WTC11 (cell line): ENCODE measurements at regions not wholly inside any gene's neighbourhood (a gene's known extent, or its start where the extent isn't known, plus 50 kb on each side); places are given as distances from the start of the nearest gene placed in this dataset.
A peak's percentile ranks its signal among the peaks of the same experiment; 100 is the strongest.

ENCODE experiments used
- ATAC-seq: fragments of 200-7000 bp; cut with Tn5 transposase; 2 replicates; pipeline ENCODE4 v1.10.0; 2021; ENCODE audit warnings: mild to moderate bottlenecking, moderate library complexity
- CTCF ChIA-PET: fragments of 300-600 bp; sonication (Branson Sonifier 250); formaldehyde crosslinking; loops from one replicate; lab custom pipeline; 2021; ENCODE audit warnings: antibody characterized with exemption; lab: Charles Lee
- POLR2A ChIA-PET: fragments of 350-600 bp; sonication (Branson Sonifier 250); formaldehyde crosslinking; loops from one replicate; lab custom pipeline; 2021; ENCODE audit warnings: antibody characterized with exemption; lab: Charles Lee
- DNase-seq: peaks from one replicate; pipeline ENCODE4 v3.0.0; 2021; ENCODE audit warnings: low spot score
- H3K27ac Mint-ChIP-seq: 2 replicates; pipeline ENCODE4 v1.8.0; 2021; ENCODE audit warnings: mixed read lengths
- H3K27me3 Mint-ChIP-seq: 2 replicates; pipeline ENCODE4 v1.8.0; 2021; ENCODE audit warnings: low read depth, mild to moderate bottlenecking, moderate library complexity, mixed read lengths
- H3K36me3 Mint-ChIP-seq: 2 replicates; pipeline ENCODE4 v1.8.0; 2021; ENCODE audit warnings: mixed read lengths
- H3K4me1 Mint-ChIP-seq: 2 replicates; pipeline ENCODE4 v1.8.0; 2022; ENCODE audit warnings: mixed read lengths
- H3K4me3 Mint-ChIP-seq: 2 replicates; pipeline ENCODE4 v1.8.0; 2021; ENCODE audit warnings: mild to moderate bottlenecking, moderate library complexity, mixed read lengths
- H3K9me3 Mint-ChIP-seq: 2 replicates; pipeline ENCODE4 v1.8.0; 2021; ENCODE audit warnings: mixed read lengths
- ATF2 ChIP-seq: sonication (generic); formaldehyde crosslinking; IDR thresholded peaks from 2 replicates; pipeline ENCODE4 v1.8.1; 2022; ENCODE audit warnings: low read depth, missing genetic modification reagents, borderline replicate concordance
- ATF3 ChIP-seq: sonication (generic); formaldehyde crosslinking; conservative IDR thresholded peaks from 2 replicates; pipeline ENCODE4 v1.8.1; 2022; ENCODE audit warnings: mild to moderate bottlenecking, missing genetic modification reagents
- CBFB ChIP-seq: sonication (generic); formaldehyde crosslinking; IDR thresholded peaks from 2 replicates; pipeline ENCODE4 v1.8.1; 2022; ENCODE audit warnings: mild to moderate bottlenecking, low read depth, missing genetic modification reagents
- EMX1 ChIP-seq: fragments of 250-450 bp; sonication (Bioruptor Pico); IDR thresholded peaks from 2 replicates; pipeline ENCODE4 v1.8.0; 2021; ENCODE audit warnings: mild to moderate bottlenecking
- FOXJ3 ChIP-seq: sonication (generic); formaldehyde crosslinking; IDR thresholded peaks from 2 replicates; pipeline ENCODE4 v1.9.0; 2021; ENCODE audit warnings: missing genetic modification reagents, mild to moderate bottlenecking, borderline replicate concordance
- FOXP1 ChIP-seq: sonication (generic); formaldehyde crosslinking; IDR thresholded peaks from 2 replicates; pipeline ENCODE4 v1.8.0; 2022; ENCODE audit warnings: missing genetic modification reagents, mild to moderate bottlenecking, moderate library complexity, borderline replicate concordance
- HMGA2 ChIP-seq: fragments of 250-450 bp; sonication (Bioruptor Pico); IDR thresholded peaks from 2 replicates; pipeline ENCODE4 v1.4.0; 2021; ENCODE audit warnings: mild to moderate bottlenecking, moderate library complexity
- NFATC4 ChIP-seq: fragments of 250-450 bp; sonication (Bioruptor Pico); IDR thresholded peaks from 2 replicates; pipeline ENCODE4 v1.9.0; 2021; ENCODE audit warnings: mild to moderate bottlenecking
- NR2C2 ChIP-seq: sonication (generic); formaldehyde crosslinking; IDR thresholded peaks from 2 replicates; pipeline ENCODE4 v1.8.0; 2022; ENCODE audit warnings: mild to moderate bottlenecking, missing genetic modification reagents
- RORB ChIP-seq: fragments of 250-450 bp; sonication (Bioruptor Pico); IDR thresholded peaks from 2 replicates; pipeline ENCODE4 v1.9.0; 2021; ENCODE audit warnings: mild to moderate bottlenecking
- SMAD4 ChIP-seq: sonication (generic); formaldehyde crosslinking; IDR thresholded peaks from 2 replicates; pipeline ENCODE4 v1.8.0; 2022; ENCODE audit warnings: mild to moderate bottlenecking, missing genetic modification reagents
- SOX15 ChIP-seq: fragments of 250-450 bp; sonication (Bioruptor Pico); IDR thresholded peaks from 2 replicates; pipeline ENCODE4 v1.9.0; 2021; ENCODE audit warnings: mild to moderate bottlenecking
- TEAD1 ChIP-seq: sonication (generic); formaldehyde crosslinking; IDR thresholded peaks from 2 replicates; pipeline ENCODE4 v1.8.0; 2022; ENCODE audit warnings: mild to moderate bottlenecking, missing genetic modification reagents
- TEAD4 ChIP-seq: sonication (generic); formaldehyde crosslinking; IDR thresholded peaks from 2 replicates; pipeline ENCODE4 v1.8.0; 2022; ENCODE audit warnings: mild to moderate bottlenecking, missing genetic modification reagents
- ZBTB21 ChIP-seq: sonication (generic); formaldehyde crosslinking; IDR thresholded peaks from 2 replicates; pipeline ENCODE4 v1.8.1; 2023; ENCODE audit warnings: mild to moderate bottlenecking, missing genetic modification reagents, borderline replicate concordance
- ZNF121 ChIP-seq: sonication (generic); formaldehyde crosslinking; IDR thresholded peaks from 2 replicates; pipeline ENCODE4 v1.8.0; 2023; ENCODE audit warnings: missing genetic modification reagents
- ZNF317 ChIP-seq: sonication (generic); formaldehyde crosslinking; IDR thresholded peaks from 2 replicates; pipeline ENCODE4 v1.8.1; 2023; ENCODE audit warnings: low read depth, mild to moderate bottlenecking, moderate library complexity, missing genetic modification reagents, borderline replicate concordance
- ZNF396 ChIP-seq: fragments of 250-450 bp; sonication (Bioruptor Pico); IDR thresholded peaks from 2 replicates; pipeline ENCODE4 v1.8.0; 2021; ENCODE audit warnings: mild to moderate bottlenecking, moderate library complexity, borderline replicate concordance
- ZNF423 ChIP-seq: fragments of 250-450 bp; sonication (Bioruptor Pico); IDR thresholded peaks from 2 replicates; pipeline ENCODE4 v2.1.2; 2022; ENCODE audit warnings: mild to moderate bottlenecking, moderate library complexity
- ZNF512 ChIP-seq: sonication (generic); formaldehyde crosslinking; IDR thresholded peaks from 2 replicates; pipeline ENCODE4 v1.8.1; 2022; ENCODE audit warnings: missing genetic modification reagents, borderline replicate concordance
- ZNF532 ChIP-seq: fragments of 250-450 bp; sonication (Bioruptor Pico); IDR thresholded peaks from 2 replicates; pipeline ENCODE4 v1.9.0; 2021; ENCODE audit warnings: mild to moderate bottlenecking, borderline replicate concordance
- ZNF671 ChIP-seq: fragments of 250-450 bp; sonication (Bioruptor Pico); IDR thresholded peaks from 2 replicates; pipeline ENCODE4 v1.8.0; 2021; ENCODE audit warnings: mild to moderate bottlenecking

GRCh38 chr6:16035488-16036080 is 93.3 kb upstream of the MYLIP start:
- peaks cover 12% of the 10 kb centered on the region for H3K27me3 Mint-ChIP-seq
- peaks cover 6% of the 10 kb centered on the region; the same call in 1 of the 2 replicates for H3K4me1 Mint-ChIP-seq
- H3K4me3 Mint-ChIP-seq = no peak overlapping the region
- DNase-seq = no peak
- ChIA-PET CTCF (no interaction called here), POLR2A (interaction anchor here (0.6 kb wide), 1 partner anchor 93 kb away, joined by 3 read pairs; the partner anchor contains the start of gene MYLIP)
- TF ChIP-seq ZNF512 (CRISPR knock-in tag) = peak; percentile 85; the same call in 1 of the 2 replicates
- TF ChIP-seq ZBTB21 (CRISPR knock-in tag) = no peak
- peaks cover 63% of the 10 kb centered on the region for H3K36me3 Mint-ChIP-seq
- H3K27ac Mint-ChIP-seq = no peak overlapping the region
- no peak for ATAC-seq
- H3K9me3 Mint-ChIP-seq = peaks cover 76% of the 10 kb centered on the region

GRCh38 chr6:16033214-16033613 is 95.7 kb upstream of the MYLIP start:
- H3K27me3 Mint-ChIP-seq = peaks cover 9% of the 10 kb centered on the region
- no peak overlapping the region for H3K4me3 Mint-ChIP-seq
- no peak for DNase-seq
- H3K36me3 Mint-ChIP-seq = peaks cover 46% of the 10 kb centered on the region
- no peak overlapping the region for H3K27ac Mint-ChIP-seq
- ChIA-PET POLR2A (no interaction called here), CTCF (no interaction called here)
- ATAC-seq = no peak
- no peak for TF ChIP-seq TEAD4 (CRISPR knock-in tag)
- no peak for TF ChIP-seq EMX1 (CRISPR knock-in tag)
- no peak for TF ChIP-seq ZNF121 (CRISPR knock-in tag)
- no peak for TF ChIP-seq CBFB
- TF ChIP-seq ZNF396 = no peak
- no peak for TF ChIP-seq ZNF671 (CRISPR knock-in tag)
- no peak for TF ChIP-seq NR2C2
- no peak for TF ChIP-seq NFATC4 (CRISPR knock-in tag)
- TF ChIP-seq ATF3 (CRISPR knock-in tag) = no peak
- no peak for TF ChIP-seq FOXJ3 (CRISPR knock-in tag)
- TF ChIP-seq RORB (CRISPR knock-in tag) = no peak
- TF ChIP-seq ZNF317 (CRISPR knock-in tag) = no peak
- TF ChIP-seq ZNF512 (CRISPR knock-in tag) = no peak
- no peak for TF ChIP-seq ZBTB21 (CRISPR knock-in tag)
- no peak for TF ChIP-seq SOX15 (CRISPR knock-in tag)
- no peak for TF ChIP-seq HMGA2
- TF ChIP-seq, all 79 proteins: peak for 0
- Mint-ChIP-seq H3K9me3 (peaks cover 66% of the 10 kb centered on the region), H3K4me1 (peaks cover 6% of the 10 kb centered on the region; the same call in 1 of the 2 replicates)

- H3K4me1 Mint-ChIP-seq = peaks cover 2% of the 10 kb centered on the region; the same call in 1 of the 2 replicates
- no peak overlapping the region for H3K27ac Mint-ChIP-seq
- ATAC-seq (no peak), DNase-seq (no peak)
- peaks cover 42% of the 10 kb centered on the region for H3K36me3 Mint-ChIP-seq
- H3K4me3 Mint-ChIP-seq = no peak overlapping the region
- peaks cover 62% of the 10 kb centered on the region for H3K9me3 Mint-ChIP-seq
- POLR2A ChIA-PET = no interaction called here
- H3K27me3 Mint-ChIP-seq = peaks cover 9% of the 10 kb centered on the region
- CTCF ChIA-PET = no interaction called here
- TF ChIP-seq TEAD1 (no peak), ATF2 (CRISPR knock-in tag) (no peak), ZNF532 (CRISPR knock-in tag) (no peak), RORB (CRISPR knock-in tag) (no peak), ZNF423 (no peak), SMAD4 (CRISPR knock-in tag) (no peak), FOXP1 (no peak), ZNF396 (no peak)
Observed at GRCh38 chr6:16031278-16031981, 97.5 kb upstream of the MYLIP start.
